HG02852 (cell line): ENCODE measurements at regions not wholly inside any gene's neighbourhood (a gene's known extent, or its start where the extent isn't known, plus 50 kb on each side); places are given as distances from the start of the nearest gene placed in this dataset.

ENCODE experiments used
- ATAC-seq: cut with Tn5 transposase; IDR thresholded peaks from one replicate; pipeline ENCODE4 v1.9.1; 2021; ENCODE audit warnings: mild to moderate bottlenecking, moderate library complexity; ENCODE audit not compliant: unreplicated experiment

- ATAC-seq: no peak
Measured at GRCh38 chr7:42457663-42458062, 220.7 kb upstream of the GLI3 start.

GRCh38 chr7:42456756-42457276, 219.8 kb upstream of the GLI3 start:
- no peak for ATAC-seq

DNA sequence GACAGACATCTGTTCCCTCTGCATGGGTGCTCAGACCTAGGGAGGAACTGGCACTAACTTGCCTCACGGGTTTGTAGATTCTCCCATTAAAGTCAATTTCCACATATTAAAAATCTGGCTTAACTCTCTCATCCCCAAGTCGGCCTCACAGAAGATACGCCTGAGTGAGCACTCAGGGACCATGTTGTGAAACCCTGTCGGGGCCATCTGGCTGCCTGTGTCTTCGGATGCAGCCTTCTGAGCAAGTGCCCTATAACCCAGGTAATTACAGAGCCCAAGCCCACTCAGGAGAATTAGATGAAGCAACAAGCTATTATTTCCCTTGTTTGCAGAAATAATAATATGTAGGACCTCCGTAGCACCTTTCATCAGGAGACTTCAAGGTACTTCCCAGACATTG, 219.3 kb upstream of the GLI3 start:
- no peak for ATAC-seq

GRCh38 chr7:42453931-42454361, 216.9 kb upstream of the GLI3 start:
- no peak for ATAC-seq

DNA sequence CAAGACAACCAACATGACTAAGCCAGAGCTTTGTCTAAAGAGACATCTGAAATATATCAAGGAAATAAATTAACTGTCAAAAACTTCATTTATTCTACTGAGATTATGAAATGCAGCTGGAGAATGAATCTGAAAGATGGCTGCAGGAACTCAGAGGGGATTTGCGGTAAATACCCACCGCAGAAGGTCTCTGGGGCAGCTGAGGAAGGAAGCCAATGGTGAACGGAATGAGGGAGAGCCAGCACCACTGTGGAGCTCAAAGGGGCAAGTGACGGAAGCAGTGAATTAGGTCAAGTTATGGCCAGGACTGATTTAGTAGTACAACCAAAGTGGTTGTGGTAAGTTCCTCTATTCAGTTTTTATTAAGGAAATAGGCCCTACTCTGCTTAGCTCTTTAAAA, 215.3 kb upstream of the GLI3 start:
- ATAC-seq: no peak

DNA sequence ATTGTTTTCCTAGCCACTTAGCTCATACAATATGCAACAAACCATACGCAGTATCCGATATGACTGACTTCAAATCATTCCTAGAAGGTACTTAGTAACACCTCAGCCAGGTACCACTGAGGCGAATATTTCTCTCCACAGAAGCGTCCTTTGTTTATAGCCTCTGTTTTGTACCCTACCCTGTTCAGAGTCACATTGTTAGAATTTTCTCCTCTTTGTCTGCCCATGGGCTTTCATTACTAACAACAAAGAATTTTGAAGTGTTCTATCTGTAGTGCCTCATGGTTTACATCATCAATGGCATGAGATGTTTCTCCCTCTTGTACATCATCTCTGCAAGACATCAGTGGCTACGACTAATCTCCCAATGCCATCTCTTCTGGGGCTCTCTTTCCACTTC, 212.4 kb upstream of the GLI3 start:
- no peak for ATAC-seq

- no peak for ATAC-seq
Measured at GRCh38 chr7:42448901-42449300, 211.9 kb upstream of the GLI3 start.

DNA sequence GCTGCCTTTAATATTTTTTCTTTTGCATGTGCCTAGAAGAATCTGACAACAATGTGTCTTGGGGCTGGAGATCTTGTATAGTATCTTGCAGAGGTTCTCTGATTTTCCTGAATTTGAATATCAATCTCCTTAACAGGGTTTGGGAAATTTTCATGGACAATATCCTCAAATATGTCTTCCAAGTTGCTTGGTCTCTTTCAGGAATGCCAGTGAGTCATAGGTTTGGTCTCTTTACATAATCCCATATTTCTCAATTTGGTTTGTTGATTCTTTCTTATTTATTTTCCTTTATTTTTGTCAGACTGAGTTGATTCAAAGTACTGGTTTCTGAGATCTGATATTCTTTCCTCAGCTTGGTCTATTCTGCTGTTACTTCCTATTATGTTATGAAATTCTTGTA, 208.7 kb upstream of the GLI3 start:
- ATAC-seq: no peak

DNA sequence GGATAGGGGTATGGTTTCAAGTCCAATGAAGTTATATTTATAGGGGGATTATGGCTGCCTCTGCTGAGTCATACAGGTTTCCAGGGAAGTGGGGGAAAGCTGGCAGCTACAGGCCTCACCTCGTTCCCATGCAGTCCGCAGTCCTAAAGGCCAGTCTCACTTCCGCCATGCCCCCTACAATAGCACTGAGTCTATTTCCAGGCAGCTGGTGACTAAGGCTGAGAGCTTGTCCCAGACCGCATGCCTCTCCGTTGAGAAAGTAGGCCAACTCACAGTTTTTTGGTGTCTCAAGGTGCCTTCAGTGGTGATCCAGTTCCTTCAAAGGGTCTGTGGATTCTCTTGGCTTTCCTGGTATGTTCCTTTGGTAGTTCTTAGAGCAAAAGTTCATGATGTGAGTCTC, 203.9 kb upstream of the GLI3 start:
- ATAC-seq: no peak

DNA sequence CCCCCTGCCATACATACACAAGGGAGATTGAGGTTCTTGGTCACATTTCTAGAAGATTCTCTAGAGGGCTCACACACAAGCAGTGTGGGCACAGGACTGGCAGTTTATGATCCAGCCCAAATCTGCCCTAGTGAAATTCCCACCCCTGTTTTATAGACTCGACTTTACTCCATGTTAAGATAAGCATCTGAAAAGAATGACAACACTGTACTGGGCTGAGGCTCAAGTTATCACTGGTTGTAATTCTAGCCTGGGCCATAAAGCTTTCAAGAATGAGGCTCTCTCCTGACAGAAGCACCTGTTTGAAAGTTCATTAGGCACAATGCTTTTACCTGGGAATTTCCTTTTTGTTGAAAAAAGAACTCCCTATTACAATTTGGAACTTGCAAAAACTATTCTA, 195.6 kb upstream of the GLI3 start:
- ATAC-seq: no peak

DNA sequence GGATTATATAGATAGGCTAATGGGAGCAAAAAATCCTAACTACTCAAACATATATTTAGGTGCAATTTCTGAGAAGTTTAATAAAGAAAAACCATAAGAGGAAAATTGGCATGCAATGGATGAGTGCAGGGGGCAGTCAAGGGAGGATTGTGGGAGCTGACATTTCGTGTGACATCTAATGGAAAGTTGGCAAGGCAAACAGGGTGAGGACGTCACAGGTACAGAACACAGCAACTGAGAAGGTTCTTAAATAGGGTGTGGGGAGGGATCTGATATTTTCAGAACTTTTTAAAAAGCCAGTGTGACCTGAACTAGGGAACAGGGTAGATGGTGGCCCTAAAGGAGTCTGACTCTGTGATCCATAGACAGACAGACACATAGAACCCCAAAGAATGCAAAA, 194.9 kb upstream of the GLI3 start:
- no peak for ATAC-seq

- ATAC-seq: no peak
Measured at GRCh38 chr7:42429339-42429738, 192.3 kb upstream of the GLI3 start.

DNA sequence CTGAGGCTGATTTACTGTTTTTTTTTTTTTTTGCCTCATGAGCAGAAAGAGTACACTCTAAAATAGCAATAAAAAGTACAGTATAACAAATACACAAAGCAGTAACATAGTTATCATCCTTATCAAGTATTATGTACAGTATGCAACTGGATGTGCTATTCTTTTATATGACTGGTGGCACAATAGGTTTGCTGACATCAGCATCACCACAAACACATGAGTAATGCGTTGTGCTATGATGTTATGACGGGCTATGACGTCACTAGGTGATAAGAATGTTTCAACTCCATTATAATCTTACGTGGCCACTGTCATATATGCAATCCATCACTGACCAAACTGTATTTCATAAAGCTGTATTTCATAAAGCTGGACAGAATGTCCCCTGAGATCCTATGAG, 189.2 kb upstream of the GLI3 start:
- ATAC-seq: no peak

GRCh38 chr7:42414941-42415505, 178.0 kb upstream of the GLI3 start:
- ATAC-seq: no peak

- no peak for ATAC-seq
Measured at GRCh38 chr7:42414028-42414427, 177.0 kb upstream of the GLI3 start.

DNA sequence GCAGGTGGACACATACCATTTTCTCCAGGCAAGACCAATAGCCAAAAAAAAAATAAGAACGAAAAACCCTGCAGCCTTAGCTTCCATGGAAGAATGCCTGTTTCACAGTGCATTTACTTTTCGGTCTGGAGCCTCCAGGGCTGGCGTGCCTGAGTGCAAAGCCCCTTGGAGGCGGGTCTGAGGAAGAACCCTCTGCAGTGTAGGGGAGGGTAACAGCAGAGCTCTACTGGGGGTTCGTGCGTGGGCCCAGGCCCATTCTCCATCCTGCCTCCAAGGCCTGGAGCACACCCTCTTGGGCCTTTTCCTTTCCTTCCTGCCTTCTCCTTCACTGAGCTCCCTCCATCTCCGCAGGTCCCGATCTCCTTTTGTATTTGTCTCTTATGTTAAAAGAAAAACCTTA, 172.3 kb upstream of the GLI3 start:
- ATAC-seq: no peak

DNA sequence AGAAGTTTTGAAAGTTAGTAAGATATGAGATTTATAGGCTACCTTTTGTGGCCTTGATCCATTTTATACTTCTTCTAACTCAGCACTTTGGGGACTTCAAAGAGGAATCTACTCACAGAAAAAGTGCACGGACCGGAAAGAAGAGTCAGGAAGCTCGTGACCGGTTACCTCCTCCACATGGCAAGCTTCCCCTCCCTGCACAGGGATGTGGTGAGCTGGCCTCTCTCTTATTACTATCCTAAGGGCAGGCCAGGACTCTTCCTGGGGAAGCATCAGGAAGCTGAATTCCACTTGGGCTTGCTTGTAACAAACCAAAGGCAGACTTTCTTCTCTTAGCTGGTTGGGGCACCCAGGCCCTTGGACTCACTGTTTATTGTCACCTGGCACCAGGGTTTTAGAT, 170.8 kb upstream of the GLI3 start:
- ATAC-seq: no peak

- no peak for ATAC-seq
Measured at GRCh38 chr7:42407021-42407710, 170.2 kb upstream of the GLI3 start.

DNA sequence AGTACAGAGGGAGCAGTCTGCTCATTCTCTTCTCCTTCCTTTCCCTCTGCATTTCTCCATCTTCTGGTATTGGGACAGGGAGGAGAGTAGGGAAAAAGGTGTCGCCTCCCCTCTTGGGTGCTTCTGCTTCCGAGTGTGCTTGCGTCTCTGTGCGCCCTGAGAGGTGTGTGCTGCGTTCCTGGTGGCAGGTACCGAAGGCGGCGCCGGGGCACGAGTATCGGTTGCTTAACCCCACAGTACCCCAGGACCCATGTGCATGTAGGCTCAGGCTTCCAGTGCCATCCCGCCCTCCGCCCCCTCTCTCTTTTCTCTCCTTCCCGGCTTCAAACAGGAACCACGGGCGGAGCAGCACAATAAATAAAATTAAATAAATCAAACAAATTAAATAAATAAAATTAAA, 169.3 kb upstream of the GLI3 start:
- ATAC-seq: no peak

- no peak for ATAC-seq
Measured at GRCh38 chr7:42405782-42406181, 168.8 kb upstream of the GLI3 start.

DNA sequence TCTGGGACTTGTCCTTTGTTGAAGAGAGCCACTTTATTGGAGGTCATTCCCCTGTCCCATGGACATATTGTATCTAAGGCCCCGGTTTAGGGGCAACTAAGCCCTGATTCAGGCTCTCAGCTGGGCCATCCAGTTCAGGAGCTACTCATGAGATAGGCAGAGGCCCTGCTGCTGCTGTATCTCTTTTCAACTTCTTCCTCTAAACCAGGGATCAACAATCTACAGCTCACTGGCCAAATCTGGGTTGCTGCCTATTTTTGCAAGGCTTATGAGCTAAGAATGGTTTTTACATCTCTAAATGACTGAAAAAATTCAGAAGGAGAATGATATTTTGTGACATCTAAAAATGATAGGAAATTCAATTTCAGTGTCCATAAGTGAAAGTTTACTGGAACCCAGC, 166.8 kb upstream of the GLI3 start:
- no peak for ATAC-seq

DNA sequence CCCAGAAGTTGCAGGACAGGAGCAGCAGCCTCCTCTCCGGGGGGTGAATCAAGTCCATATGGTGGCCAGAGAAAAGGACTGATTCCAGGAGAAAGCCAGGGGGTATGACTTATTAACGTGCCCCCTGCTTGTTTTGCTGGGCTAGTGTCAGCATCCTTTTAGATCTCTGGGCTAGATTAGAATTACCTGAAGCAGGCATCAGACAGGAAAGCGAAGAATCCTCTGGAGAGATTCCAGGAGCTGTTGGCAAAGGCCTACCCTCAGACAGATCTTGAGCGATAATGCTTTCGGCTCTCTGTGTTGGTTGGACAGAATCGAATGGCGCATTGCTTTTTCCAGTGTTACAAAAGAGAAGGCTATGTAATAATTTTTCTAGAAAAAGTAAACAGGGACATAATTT, 164.0 kb upstream of the GLI3 start:
- no peak for ATAC-seq

GRCh38 chr7:42400211-42400772, 163.3 kb upstream of the GLI3 start:
- no peak for ATAC-seq
